ENCODE measurements at regions not wholly inside any gene's neighbourhood (a gene's known extent, or its start where the extent isn't known, plus 50 kb on each side); places are given as distances from the start of the nearest gene placed in this dataset.
"Not testable (repeated sequence)": the region's sequence is repeated elsewhere in the genome, so short reads cannot be mapped to it uniquely, and the experiment has no call there.

DNA sequence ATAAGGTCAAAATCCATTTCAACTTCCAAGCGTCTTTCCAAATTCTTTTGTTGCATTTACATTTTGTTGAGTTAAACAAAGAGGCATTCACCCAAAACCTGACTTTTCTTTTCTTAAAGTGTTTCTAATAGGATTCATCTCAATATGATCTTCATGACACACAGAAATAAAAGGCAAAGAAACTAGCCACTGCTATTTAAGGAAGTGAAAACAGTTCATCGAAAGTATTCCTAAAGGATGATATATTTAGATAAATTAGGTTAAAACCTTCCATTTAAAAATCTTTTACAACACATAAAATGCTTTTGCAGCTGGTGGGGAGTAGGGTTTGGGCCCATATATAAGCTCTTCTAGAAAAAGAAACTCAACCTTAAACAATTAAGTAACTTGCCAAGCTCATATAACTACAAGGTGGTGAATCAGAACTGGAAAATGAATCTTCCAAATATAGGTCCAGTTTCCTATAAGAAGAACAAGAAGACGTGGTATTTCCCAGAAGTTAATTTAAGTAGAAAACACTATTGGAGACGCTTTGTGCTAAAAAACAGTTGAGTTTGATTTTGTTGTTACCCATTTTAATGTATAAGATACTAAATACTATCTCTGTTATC is 336.0 kb upstream of the HNRNPA3 start:
- TF ChIP-seq, protein P1, sequence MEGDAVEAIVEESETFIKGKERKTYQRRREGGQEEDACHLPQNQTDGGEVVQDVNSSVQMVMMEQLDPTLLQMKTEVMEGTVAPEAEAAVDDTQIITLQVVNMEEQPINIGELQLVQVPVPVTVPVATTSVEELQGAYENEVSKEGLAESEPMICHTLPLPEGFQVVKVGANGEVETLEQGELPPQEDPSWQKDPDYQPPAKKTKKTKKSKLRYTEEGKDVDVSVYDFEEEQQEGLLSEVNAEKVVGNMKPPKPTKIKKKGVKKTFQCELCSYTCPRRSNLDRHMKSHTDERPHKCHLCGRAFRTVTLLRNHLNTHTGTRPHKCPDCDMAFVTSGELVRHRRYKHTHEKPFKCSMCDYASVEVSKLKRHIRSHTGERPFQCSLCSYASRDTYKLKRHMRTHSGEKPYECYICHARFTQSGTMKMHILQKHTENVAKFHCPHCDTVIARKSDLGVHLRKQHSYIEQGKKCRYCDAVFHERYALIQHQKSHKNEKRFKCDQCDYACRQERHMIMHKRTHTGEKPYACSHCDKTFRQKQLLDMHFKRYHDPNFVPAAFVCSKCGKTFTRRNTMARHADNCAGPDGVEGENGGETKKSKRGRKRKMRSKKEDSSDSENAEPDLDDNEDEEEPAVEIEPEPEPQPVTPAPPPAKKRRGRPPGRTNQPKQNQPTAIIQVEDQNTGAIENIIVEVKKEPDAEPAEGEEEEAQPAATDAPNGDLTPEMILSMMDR (IDR thresholded peaks at IDR 0.05; ENCODE audit: borderline replicate concordance, insufficient read depth, low read depth, low read length), result no peak
- H3K4me3 ChIP-seq (ENCODE audit: low read depth, low read length), result no peak overlapping the region

DNA sequence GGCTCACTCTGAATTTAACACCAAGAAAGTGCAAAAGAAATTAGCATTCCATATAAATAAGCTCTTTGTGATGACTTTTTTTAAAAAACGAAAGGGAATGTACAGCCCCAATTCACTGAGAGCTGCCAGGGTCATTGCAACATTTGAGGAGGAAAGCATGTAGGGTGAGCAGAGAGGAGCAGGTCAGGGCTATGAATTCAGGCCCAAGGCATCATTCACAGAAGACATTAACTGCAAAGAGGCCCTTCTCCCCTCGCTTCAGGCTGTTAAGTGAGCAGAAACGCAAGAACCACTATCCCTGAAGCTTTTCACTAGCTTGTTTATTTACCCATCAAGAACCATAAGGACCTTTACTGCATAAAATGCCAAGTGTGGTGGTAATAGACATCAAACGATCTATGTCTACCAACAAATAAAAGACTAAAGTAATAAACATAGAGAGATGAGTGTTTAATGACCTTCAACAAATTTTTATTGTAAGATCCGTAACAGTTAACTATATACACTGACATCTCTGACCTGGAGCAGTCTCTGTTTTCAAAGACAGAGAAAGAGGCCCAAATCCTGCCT is 333.1 kb upstream of the HNRNPA3 start:
- TF ChIP-seq, protein P1 (IDR thresholded peaks at IDR 0.05; ENCODE audit: borderline replicate concordance, insufficient read depth, low read depth, low read length), result no peak
- H3K4me3 ChIP-seq (ENCODE audit: low read depth, low read length), result no peak overlapping the region

DNA sequence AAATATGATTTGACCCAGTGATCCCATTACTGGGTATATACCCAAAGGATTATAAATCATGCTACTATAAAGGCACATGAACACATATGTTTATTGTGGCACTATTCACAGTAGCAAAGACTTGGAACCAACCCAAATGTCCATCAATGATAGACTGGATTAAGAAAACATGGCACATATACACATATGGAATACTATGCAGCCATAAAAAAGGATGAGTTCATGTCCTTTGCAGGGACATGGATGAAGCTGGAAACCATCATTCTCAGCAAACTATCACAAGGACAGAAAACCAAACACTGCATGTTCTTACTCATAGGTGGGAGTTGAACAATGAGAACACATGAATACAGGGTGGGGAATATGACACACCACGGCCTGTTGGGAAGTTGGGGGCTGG is 330.5 kb upstream of the HNRNPA3 start:
- H3K4me3 ChIP-seq (ENCODE audit: low read depth, low read length), result not testable (repeated sequence)

DNA sequence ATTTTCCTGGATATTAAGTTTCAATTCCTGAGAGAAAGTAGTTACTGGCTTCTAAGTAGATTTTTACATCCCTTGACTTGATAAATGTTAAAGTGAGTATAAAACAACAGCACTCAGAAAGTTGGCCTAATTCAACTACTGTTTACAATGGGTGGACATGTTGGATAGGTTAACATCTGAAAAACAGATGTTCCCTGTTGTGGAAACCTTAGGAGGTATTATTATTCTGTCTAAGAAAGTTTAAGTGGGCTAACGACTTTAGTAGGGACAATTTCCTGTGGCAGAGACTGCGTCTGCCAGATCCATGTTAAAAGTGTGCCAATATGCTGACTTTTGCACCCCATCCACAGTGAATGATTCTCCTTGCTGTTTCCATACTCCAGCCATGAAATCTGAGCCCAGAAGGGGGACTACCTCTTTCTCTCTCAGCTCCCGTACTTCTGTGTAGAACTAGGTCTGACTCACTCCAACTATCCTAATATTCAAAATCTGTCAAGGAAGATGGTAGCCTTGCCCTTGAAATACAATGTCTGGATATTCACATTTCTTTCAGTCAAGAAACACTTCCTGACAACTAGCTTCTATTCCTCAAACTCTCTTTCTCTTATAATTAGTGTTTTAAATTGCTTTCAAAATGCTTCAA is 327.5 kb upstream of the HNRNPA3 start:
- H3K4me3 ChIP-seq (ENCODE audit: low read depth, low read length), result no peak overlapping the region
- TF ChIP-seq, protein P1 (IDR thresholded peaks at IDR 0.05; ENCODE audit: borderline replicate concordance, insufficient read depth, low read depth, low read length), result no peak

DNA sequence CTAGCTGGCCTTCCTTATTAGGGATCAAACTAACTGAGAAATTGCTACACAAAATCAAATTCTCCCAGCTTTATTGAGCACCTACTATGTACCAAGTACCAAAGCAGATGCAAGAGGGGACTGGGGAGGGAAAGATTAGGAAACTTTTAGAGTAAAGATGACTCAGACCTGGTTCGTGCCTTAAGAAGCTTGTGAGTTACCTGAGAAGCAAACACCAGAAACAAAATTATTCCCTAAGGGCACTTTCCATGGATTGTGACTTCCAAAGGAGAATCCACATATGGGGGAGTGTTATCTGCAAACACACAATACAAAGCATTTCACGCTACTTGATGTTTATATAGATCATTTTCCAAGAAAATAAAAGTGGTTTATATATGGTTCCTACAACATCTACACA is 326.9 kb upstream of the HNRNPA3 start:
- no peak overlapping the region for H3K4me3 ChIP-seq (ENCODE audit: low read depth, low read length)
- TF ChIP-seq, protein P1 (IDR thresholded peaks at IDR 0.05; ENCODE audit: borderline replicate concordance, insufficient read depth, low read depth, low read length), result no peak

DNA sequence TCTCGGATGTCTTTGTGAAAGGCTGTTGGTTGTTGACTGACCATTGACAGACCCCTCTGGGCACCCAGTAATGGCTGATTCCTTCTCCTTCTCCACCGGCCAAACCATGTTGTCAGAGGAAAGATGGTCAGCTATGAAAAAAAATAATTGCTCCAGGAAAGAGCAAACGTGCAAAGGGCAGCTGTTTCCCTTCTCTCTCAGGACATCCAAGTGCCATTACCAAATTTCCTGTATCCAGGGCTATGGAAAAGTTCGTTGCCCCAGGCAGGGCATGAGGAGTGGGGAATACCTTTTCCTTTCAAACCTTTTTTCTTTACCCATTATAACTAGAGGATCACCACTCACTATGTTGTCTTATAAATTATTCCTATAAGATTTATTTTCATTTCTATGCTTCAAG is 321.5 kb upstream of the HNRNPA3 start:
- TF ChIP-seq, protein P1 (IDR thresholded peaks at IDR 0.05; ENCODE audit: borderline replicate concordance, insufficient read depth, low read depth, low read length), result no peak
- H3K4me3 ChIP-seq (ENCODE audit: low read depth, low read length), result no peak overlapping the region

DNA sequence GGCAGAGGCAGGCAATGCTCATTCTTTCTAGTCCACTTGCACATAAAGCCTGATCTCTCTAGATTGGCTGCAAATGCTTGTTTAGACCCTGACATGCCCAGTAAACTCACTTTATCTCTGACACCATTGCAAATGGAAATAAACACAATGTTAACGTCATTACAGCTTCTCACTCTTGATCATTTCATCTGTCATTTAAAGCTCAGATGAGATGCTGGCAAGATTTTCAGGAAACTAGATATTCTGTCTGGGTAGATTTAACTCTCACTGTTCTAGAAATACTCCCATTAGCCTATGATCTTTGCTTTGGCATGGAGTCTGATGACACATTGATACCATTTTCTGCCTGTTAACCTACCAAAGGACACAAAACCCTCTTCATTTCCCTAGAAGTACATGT is 320.7 kb upstream of the HNRNPA3 start:
- TF ChIP-seq, protein P1 (IDR thresholded peaks at IDR 0.05; ENCODE audit: borderline replicate concordance, insufficient read depth, low read depth, low read length), result no peak
- no peak overlapping the region for H3K4me3 ChIP-seq (ENCODE audit: low read depth, low read length)

All from GM12875 (cell line).